ENCODE measurements at regions not wholly inside any gene's neighbourhood (a gene's known extent, or its start where the extent isn't known, plus 50 kb on each side); places are given as distances from the start of the nearest gene placed in this dataset.

DNA sequence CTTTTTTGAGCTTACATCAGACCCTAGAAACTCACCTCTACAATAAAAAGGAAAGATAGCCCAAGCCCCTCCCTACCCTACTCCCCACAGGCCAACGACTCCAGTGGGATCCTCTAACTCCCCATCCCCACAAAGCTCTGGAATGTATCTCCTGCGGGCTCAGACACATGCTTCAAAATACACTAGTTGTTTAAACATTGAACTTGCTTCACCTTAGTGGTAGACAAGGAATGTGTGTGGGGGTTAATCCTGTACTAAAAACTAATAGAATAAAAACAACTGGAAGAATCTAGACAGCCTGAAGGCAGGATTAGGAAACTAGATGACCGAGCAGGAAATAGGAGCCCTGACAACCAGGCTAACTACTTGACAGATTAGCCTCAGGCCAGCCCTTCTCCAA lies 211.5 kb downstream of the SUCLG1 start:
- Histone ChIP-seq H3K4me2 (ENCODE audit: control insufficient read depth, insufficient read depth) (no peak overlapping the region), H2AFZ (ENCODE audit: control insufficient read depth, low read depth, low read length) (no peak overlapping the region), H3K4me1 (ENCODE audit: control insufficient read depth, insufficient read depth, low read length) (no peaks in the 10 kb centered on the region), H3K27me3 (replicated peaks in 1 of 2; ENCODE audit: control insufficient read depth in 2 of 2, insufficient read depth in 2 of 2, low read length in 1 of 2) (no peaks in the 10 kb centered on the region; a peak in 1 of 4 replicates), H3K36me3 (ENCODE audit: control insufficient read depth in 2 of 2, insufficient read depth in 2 of 2, low read length in 1 of 2) (no peaks in the 10 kb centered on the region), H3K4me3 (no peak overlapping the region), H3K79me2 (ENCODE audit: control insufficient read depth, insufficient read depth, low read length) (no peaks in the 10 kb centered on the region), H3K9me3 (replicated peaks; ENCODE audit: control insufficient read depth, insufficient read depth, low read length) (no peaks in the 10 kb centered on the region), H4K20me1 (ENCODE audit: control insufficient read depth, insufficient read depth) (no peaks in the 10 kb centered on the region), H3K9ac (ENCODE audit: control insufficient read depth, insufficient read depth, low read length) (no peak overlapping the region), H3K27ac (ENCODE audit: control insufficient read depth, insufficient read depth) (no peak overlapping the region)
- ChIA-PET POLR2A (no interaction called here), RAD21 (ENCODE audit: unreplicated experiment) (no interaction called here), SMC1A (ENCODE audit: uncharacterized antibody, unreplicated experiment) (no interaction called here), CTCF (no interaction called here)
- no peak for FAIRE-seq
- TF ChIP-seq, protein P1, sequence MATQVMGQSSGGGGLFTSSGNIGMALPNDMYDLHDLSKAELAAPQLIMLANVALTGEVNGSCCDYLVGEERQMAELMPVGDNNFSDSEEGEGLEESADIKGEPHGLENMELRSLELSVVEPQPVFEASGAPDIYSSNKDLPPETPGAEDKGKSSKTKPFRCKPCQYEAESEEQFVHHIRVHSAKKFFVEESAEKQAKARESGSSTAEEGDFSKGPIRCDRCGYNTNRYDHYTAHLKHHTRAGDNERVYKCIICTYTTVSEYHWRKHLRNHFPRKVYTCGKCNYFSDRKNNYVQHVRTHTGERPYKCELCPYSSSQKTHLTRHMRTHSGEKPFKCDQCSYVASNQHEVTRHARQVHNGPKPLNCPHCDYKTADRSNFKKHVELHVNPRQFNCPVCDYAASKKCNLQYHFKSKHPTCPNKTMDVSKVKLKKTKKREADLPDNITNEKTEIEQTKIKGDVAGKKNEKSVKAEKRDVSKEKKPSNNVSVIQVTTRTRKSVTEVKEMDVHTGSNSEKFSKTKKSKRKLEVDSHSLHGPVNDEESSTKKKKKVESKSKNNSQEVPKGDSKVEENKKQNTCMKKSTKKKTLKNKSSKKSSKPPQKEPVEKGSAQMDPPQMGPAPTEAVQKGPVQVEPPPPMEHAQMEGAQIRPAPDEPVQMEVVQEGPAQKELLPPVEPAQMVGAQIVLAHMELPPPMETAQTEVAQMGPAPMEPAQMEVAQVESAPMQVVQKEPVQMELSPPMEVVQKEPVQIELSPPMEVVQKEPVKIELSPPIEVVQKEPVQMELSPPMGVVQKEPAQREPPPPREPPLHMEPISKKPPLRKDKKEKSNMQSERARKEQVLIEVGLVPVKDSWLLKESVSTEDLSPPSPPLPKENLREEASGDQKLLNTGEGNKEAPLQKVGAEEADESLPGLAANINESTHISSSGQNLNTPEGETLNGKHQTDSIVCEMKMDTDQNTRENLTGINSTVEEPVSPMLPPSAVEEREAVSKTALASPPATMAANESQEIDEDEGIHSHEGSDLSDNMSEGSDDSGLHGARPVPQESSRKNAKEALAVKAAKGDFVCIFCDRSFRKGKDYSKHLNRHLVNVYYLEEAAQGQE (IDR thresholded peaks at IDR 0.05; ENCODE audit: low read depth, low read length) = no peak
- TF ChIP-seq, protein P2, sequence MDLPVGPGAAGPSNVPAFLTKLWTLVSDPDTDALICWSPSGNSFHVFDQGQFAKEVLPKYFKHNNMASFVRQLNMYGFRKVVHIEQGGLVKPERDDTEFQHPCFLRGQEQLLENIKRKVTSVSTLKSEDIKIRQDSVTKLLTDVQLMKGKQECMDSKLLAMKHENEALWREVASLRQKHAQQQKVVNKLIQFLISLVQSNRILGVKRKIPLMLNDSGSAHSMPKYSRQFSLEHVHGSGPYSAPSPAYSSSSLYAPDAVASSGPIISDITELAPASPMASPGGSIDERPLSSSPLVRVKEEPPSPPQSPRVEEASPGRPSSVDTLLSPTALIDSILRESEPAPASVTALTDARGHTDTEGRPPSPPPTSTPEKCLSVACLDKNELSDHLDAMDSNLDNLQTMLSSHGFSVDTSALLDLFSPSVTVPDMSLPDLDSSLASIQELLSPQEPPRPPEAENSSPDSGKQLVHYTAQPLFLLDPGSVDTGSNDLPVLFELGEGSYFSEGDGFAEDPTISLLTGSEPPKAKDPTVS (IDR thresholded peaks at IDR 0.05; ENCODE audit: low read depth, low read length) = no peak
- TF ChIP-seq, protein P3, sequence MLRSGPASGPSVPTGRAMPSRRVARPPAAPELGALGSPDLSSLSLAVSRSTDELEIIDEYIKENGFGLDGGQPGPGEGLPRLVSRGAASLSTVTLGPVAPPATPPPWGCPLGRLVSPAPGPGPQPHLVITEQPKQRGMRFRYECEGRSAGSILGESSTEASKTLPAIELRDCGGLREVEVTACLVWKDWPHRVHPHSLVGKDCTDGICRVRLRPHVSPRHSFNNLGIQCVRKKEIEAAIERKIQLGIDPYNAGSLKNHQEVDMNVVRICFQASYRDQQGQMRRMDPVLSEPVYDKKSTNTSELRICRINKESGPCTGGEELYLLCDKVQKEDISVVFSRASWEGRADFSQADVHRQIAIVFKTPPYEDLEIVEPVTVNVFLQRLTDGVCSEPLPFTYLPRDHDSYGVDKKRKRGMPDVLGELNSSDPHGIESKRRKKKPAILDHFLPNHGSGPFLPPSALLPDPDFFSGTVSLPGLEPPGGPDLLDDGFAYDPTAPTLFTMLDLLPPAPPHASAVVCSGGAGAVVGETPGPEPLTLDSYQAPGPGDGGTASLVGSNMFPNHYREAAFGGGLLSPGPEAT (IDR thresholded peaks at IDR 0.05; ENCODE audit: low read depth) = no peak
- no peak for TF ChIP-seq JUND (IDR thresholded peaks at IDR 0.05; ENCODE audit: low read depth, low read length)
- TF ChIP-seq SMAD5 (IDR thresholded peaks at IDR 0.05; ENCODE audit: low read depth) = no peak
- TF ChIP-seq, protein P4, sequence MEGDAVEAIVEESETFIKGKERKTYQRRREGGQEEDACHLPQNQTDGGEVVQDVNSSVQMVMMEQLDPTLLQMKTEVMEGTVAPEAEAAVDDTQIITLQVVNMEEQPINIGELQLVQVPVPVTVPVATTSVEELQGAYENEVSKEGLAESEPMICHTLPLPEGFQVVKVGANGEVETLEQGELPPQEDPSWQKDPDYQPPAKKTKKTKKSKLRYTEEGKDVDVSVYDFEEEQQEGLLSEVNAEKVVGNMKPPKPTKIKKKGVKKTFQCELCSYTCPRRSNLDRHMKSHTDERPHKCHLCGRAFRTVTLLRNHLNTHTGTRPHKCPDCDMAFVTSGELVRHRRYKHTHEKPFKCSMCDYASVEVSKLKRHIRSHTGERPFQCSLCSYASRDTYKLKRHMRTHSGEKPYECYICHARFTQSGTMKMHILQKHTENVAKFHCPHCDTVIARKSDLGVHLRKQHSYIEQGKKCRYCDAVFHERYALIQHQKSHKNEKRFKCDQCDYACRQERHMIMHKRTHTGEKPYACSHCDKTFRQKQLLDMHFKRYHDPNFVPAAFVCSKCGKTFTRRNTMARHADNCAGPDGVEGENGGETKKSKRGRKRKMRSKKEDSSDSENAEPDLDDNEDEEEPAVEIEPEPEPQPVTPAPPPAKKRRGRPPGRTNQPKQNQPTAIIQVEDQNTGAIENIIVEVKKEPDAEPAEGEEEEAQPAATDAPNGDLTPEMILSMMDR (IDR thresholded peaks at IDR 0.05 in 2 of 3, conservative IDR thresholded peaks at IDR 0.05 in 1 of 3; ENCODE audit: control insufficient read depth in 2 of 3, extremely low read depth in 1 of 3, insufficient read depth in 1 of 3, low read depth in 3 of 3, low read length in 3 of 3) = no peak
- no peak for TF ChIP-seq POLR2AphosphoS2 (IDR thresholded peaks at IDR 0.05; ENCODE audit: low read depth, low read length)
- in situ Hi-C loops (cut with MboI) = no loop called here
- no peak for DNase-seq (ENCODE audit: low read depth, low spot score)
- 14% methylated on average over 3 of the region's 3 CpGs for WGBS (ENCODE audit: insufficient coverage, insufficient replicate concordance, low lambda C conversion rate, missing lambda C conversion rate)
- intact Hi-C loops (cut with micrococcal nuclease; ENCODE audit: unreplicated experiment) = no loop called here
- no peak for ATAC-seq
- BruUV-seq (replicated peaks) = no TSS peak
